ENCODE measurements at regions not wholly inside any gene's neighbourhood (a gene's known extent, or its start where the extent isn't known, plus 50 kb on each side); places are given as distances from the start of the nearest gene placed in this dataset.

- no peak for DNase-seq
Observed at GRCh38 chr3:25056803-25057351, 371.2 kb upstream of the RARB start.

DNA sequence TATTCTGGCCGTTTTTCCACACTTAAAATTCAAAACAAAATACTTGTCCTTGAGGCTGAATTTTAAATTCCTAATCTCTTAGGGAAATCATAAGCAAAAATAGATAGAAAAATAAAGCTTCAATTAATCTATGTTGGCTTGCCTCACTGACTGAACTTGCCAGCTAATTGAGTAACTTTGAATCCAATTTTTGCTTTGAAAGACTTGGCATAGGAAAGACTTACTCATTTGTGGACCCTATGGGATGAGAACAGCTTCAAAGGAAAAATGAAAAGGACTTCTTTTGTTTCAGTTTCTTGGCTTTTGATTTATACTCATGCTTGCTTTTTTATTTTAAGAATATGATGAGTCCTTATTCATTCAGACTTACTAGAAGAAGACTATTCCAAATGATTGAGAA lies 370.7 kb upstream of the RARB start:
- no peak for DNase-seq

DNA sequence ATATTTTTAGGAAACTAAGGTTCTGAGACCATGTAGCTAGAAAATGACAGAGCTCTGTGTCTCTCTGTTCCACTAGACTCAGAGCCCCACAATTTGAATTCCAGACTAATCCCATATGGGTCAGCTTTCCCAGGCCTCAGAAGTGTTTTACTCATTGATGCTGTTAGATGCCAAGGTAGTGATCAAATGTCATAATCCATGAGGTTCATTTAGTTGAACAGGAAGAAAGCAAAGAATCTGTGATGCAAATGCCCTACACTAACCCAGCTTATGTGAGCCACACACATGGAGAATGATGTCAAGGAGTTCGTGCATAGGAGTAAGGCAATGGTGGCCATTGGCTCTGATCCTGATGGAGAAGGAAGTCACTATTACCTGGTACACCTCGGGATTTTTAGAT lies 363.4 kb upstream of the RARB start:
- DNase-seq = no peak

DNA sequence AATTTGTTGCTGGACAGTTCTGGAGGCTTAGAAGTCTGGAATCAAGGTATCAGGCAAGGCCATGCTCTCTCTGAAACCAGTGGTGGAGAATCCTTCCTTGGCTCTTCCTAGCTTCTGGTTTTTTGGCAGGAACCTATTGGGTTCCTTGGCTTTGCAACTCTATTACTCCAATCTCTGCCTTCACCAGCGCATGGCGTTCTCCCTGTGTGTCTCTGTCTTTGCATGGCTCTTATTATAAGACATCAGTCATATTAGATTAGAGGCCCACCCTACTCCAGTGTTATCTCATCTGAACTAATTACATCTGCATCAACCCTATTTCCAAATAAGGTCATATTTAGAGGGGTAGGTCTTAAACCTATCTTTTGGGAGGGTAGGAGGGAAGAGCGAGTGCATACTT lies 358.1 kb upstream of the RARB start:
- DNase-seq = no peak

GRCh38 chr3:25071846-25072245 lies 356.2 kb upstream of the RARB start:
- no peak for DNase-seq

DNA sequence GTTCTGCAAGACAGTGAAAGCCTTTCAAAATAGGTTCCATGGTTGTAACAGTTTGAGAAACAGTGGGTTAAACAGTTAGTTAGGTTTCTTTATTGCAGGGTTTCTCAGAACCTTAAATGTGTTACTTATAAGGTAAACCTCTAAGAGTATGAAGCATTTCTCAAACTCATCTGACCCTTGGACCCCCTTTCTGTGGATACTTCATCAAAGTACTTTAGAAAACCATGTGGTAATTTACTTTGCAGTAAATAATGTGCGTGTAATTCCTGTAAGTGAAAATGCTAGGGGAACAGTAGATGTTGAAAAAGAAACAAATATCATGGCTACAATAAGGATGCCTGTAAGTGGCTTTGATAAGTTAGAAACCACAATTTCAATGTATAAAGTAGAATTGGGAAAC lies 354.6 kb upstream of the RARB start:
- no peak for DNase-seq

DNA sequence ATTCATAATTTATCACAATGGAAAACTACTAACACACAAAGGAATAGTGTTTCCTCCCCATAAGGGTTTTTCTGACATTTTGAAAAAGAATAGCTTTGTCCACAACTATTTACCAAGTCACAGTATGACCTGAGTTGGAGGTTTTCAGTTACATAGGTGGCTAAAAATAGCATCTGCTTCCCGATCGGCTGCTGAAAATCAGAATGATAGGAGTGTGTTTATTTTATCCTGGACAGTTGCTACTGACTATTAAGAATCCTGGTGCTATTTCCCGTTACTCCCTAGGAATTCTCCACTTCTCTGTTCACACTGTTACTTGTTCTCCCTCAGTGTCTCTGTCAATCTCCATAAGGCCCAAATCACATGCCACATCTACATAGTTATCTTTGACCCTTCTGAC lies 353.9 kb upstream of the RARB start:
- DNase-seq = no peak

DNA sequence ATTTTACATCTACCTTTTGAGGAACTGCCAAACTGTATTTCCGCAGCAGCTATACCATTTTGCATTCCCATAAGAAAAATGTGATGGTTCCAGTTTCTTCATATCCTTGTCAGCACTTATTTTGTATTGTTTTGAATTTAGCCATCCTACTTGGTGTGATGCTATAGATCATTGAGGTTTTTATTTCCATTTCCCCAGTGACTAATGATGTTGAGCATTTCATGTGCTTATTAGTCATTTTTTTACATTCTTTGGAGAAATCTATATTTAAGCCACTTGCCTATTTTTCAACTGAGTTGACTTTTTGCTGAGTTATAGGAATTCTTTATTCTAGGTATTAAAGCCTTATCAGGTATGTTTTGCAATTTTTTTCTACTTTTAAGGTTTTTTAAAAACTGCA lies 347.6 kb upstream of the RARB start:
- no peak for DNase-seq

- no peak for DNase-seq
Observed at GRCh38 chr3:25084016-25084415, 344.0 kb upstream of the RARB start.

DNA sequence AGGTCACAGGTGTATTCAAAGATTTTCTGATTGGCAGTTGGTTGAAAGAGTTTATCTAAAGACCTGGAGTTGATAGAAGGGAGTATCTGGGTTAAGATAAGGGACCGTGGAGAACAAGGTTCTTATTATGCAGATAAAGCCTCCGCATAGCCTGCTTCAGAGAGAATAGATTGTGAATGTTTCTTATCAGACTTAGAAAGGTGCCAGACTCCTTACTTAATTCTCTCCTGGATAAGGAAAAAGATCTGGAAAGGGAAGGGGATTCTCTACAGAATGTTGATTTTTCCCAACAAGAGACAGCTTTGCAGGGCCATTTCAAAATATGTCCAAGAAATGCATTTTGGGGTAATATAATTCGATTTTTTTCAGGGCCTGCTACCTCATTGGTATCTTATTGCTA lies 341.3 kb upstream of the RARB start:
- DNase-seq = no peak

DNA sequence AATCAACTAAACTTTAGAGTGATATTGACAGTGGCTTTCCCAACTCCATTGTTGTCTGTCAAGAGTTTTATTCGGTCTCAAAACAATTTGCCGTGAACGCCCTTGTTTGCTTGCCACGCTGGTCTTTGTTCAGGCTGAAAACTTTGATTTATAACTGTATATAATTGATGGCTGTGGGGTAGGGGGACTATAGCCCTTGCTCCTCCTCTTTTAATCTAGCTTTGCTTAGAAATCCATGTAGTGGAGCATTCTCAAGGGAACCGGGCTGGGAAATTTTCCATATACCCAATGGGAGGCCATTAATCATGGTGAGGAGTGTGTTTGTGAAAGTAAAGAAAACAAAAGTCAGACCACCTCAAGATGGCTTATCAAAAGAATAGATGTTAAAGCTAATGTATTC lies 339.8 kb upstream of the RARB start:
- no peak for DNase-seq

- no peak for DNase-seq
Observed at GRCh38 chr3:25090698-25091453, 337.2 kb upstream of the RARB start.

- DNase-seq = no peak
Observed at GRCh38 chr3:25091934-25092333, 336.1 kb upstream of the RARB start.

DNA sequence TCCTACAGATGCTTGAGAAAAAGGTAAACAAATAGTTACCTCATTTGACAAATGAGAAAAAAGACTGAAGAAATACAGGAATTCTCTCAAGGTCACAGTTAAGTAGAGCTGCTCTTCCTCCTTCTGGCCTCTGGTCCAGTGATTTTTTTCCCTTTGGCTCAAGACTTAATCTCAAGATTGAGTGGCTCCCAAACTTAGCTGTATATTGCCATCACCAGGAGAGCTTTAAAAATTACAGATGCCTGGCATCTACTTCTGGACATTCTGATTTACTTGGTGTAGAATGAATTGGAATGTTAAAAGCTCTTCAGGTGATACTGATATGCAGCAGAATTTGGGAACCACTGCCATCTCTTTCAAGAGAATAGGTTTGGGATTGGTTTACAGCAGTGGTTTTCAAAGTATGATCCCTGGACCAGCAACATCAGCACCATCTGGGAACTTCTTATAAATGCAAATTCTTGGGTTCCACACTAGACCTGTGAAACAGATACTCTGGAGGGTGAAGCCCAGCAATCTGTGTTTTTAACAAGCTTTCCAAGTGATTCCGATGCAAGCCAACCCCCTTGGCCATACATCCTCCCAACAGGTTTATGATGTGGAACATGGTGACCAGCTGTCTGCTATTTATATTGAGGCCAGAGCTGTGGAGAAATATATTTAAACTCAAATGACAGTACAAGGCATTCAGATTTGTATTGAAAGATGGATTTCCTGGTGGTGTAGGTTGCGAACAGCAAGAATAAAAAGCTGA lies 333.0 kb upstream of the RARB start:
- no peak for DNase-seq

DNA sequence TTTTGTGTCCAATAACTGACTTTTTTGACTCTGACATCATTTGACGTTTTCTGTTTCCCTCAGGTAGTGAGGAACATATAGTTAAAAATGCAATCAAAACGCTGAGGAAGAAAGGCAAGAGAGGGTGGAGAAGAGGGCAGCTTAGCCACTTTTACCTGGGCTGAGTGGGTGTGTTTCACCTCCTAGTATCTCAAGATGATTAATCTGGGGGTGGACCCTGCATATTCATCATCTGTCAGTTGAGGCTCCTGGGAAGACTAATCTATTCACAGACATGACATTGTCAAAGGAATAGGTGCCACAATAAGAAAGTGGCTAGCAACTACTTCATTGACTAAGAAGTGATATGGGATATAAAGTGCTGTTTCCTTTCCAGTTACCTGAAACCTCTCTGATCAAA lies 331.5 kb upstream of the RARB start:
- DNase-seq = no peak

- no peak for DNase-seq
Observed at GRCh38 chr3:25097023-25097422, 331.0 kb upstream of the RARB start.

- no peak for DNase-seq
Observed at GRCh38 chr3:25099666-25100065, 328.4 kb upstream of the RARB start.

DNA sequence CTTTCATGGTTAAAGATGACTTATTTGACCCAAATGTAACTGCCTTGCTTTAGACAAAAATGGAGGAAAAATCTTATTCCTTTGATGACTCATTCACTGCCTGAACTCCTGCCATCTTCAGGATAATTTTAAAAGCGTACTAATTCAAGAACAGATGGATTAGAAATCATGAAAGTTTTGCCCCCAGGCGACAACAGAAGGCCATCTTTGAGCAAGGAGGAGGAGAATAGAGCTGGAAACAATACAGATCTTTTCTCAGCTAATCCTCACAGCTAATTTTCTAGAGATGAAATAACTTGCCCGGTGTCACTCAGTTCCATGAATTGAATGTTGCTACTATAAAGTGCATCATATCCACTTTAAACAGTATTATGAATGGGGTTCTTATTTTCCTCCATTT lies 324.7 kb upstream of the RARB start:
- DNase-seq = no peak

- DNase-seq = no peak
Observed at GRCh38 chr3:25107918-25108617, 320.0 kb upstream of the RARB start.

DNA sequence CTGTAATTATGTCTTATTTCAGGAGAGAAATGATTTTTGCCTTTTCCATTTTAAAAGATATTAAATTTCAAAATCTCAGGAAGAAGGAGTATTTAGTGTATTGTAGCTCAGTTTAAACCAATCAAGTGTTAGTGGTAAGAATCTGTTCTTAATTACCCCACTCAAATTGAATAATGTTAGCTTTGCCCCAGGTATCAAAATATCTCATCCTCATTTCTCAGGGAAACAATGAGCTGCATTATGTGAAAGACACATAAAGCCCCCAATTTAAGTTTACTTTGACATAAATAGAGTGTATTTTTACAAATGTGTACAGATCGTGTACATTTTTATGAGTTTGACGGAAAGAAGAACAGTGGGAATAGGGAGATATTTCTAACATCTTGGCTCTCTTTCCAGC lies 317.4 kb upstream of the RARB start:
- no peak for DNase-seq

- no peak for DNase-seq
Observed at GRCh38 chr3:25113891-25114290, 314.2 kb upstream of the RARB start.

- DNase-seq = no peak
Observed at GRCh38 chr3:25114532-25114931, 313.5 kb upstream of the RARB start.

GRCh38 chr3:25117005-25117593 lies 311.0 kb upstream of the RARB start:
- no peak for DNase-seq

All from NCI-H2029 treated with DMSO at 0.1 percent for 48 hours (cell line).